NB4 (cell line): ENCODE measurements at regions not wholly inside any gene's neighbourhood (a gene's known extent, or its start where the extent isn't known, plus 50 kb on each side); places are given as distances from the start of the nearest gene placed in this dataset.
"Not testable (repeated sequence)": the region's sequence is repeated elsewhere in the genome, so short reads cannot be mapped to it uniquely, and the experiment has no call there.

Experiments used
- DNase-seq: peaks from one replicate; pipeline ENCODE4 v3.0.0; 2010; ENCODE audit warnings: low read depth
- H3K4me3 ChIP-seq: one replicate; pipeline ENCODE4 v1.5.1; 2011; ENCODE audit warnings: mild to moderate bottlenecking, low read depth, low read length, moderate library complexity
- MYC ChIP-seq: IDR thresholded peaks from 2 replicates; pipeline ENCODE4 v1.6.1; 2011; ENCODE audit warnings: low read depth, low read length
- POLR2A ChIP-seq: IDR thresholded peaks from 2 replicates; pipeline ENCODE4 v1.6.1; 2011; ENCODE audit warnings: mild to moderate bottlenecking; ENCODE audit not compliant: insufficient read length; ENCODE audit errors: extremely low read depth
- TF ChIP-seq, protein P1 (sequence below): IDR thresholded peaks from 2 replicates; pipeline ENCODE4 v1.6.1; 2011; ENCODE audit warnings: low read depth, low read length
- TF ChIP-seq, protein P2 (sequence below): IDR thresholded peaks from one replicate; pipeline ENCODE4 v1.5.1; 2012; ENCODE audit warnings: low read depth, low read length

DNA sequence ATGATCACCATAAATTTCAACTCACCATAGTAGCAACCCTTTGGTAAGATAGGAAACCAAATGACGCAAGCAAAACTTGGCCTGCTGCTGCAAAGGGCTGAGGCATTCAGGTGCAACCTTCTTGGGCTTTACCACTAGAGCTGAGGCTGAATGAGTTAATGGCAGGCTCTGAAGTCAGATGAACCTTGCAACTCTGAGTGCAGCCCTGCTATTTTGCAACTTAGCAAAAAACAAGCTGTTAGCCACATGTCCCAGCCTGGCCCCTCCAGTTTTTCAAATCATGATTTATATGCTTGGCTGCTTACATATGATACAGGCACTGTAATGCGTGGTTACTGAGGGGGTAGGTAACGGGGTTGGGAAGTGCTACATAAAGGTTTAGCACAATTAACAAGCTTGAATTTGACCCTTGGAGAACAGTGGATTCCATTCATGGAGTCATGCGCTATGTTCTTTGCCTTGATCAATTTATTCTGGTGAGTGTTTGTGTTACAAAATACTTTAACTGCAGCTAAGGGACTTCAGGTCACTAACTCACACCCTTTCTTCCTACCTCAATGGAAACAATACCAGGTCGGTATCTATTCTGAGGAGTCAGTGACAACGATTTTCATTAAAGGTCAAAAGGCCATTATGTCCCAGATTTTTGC lies 80.5 kb upstream of the PPARGC1A start:
- no peak for DNase-seq
- no peak overlapping the region for H3K4me3 ChIP-seq
- TF ChIP-seq POLR2A: no peak

DNA sequence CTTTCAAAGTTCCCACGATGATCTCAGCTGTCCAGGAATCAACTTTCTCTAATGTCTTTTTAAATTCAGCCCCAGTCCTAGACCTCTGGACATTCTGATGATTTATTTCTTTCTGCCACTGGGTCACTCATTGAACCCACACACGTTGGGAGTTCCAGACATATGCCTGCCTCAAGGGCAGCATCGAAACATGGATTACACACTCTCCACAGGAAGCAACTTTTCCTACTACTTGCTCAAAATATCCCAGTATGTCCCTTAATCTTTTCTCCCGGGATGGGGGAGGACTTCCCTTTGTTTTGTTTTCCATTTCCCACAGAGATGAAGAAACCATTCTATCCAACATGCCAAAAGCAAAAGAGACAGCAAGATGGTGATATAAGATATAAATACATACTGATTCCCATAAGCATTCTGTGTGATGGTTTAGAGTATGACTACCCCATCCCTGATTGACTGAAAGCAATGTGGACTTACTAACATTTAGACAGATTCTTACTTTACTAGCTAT lies 79.8 kb upstream of the PPARGC1A start:
- DNase-seq: no peak
- no peak overlapping the region for H3K4me3 ChIP-seq
- TF ChIP-seq POLR2A (no peak), MYC (no peak)
- TF ChIP-seq, protein P1, sequence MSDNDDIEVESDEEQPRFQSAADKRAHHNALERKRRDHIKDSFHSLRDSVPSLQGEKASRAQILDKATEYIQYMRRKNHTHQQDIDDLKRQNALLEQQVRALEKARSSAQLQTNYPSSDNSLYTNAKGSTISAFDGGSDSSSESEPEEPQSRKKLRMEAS: no peak
- TF ChIP-seq, protein P2, sequence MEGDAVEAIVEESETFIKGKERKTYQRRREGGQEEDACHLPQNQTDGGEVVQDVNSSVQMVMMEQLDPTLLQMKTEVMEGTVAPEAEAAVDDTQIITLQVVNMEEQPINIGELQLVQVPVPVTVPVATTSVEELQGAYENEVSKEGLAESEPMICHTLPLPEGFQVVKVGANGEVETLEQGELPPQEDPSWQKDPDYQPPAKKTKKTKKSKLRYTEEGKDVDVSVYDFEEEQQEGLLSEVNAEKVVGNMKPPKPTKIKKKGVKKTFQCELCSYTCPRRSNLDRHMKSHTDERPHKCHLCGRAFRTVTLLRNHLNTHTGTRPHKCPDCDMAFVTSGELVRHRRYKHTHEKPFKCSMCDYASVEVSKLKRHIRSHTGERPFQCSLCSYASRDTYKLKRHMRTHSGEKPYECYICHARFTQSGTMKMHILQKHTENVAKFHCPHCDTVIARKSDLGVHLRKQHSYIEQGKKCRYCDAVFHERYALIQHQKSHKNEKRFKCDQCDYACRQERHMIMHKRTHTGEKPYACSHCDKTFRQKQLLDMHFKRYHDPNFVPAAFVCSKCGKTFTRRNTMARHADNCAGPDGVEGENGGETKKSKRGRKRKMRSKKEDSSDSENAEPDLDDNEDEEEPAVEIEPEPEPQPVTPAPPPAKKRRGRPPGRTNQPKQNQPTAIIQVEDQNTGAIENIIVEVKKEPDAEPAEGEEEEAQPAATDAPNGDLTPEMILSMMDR: no peak

DNA sequence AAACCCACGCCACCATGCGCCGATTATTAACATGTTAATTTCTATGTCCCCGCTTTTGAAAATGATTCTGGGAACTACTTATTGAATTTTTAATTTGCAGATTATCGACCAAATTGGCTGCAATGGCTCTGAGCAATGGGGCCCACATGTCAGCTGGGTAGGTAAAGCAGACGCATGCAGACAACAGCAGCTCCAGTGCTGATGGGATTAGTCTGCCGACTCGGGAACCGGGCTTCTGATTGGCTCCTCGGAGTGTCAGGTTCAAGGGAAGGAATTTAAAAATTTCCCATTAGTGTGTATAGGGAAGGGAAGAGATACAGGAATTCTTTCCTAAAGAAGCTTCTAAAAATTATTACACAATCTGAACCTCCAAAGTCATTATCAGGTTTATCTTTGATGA lies 77.4 kb upstream of the PPARGC1A start:
- no peak for DNase-seq
- TF ChIP-seq, protein P2: no peak
- no peak for TF ChIP-seq MYC
- TF ChIP-seq POLR2A: no peak
- TF ChIP-seq, protein P1: no peak
- no peak overlapping the region for H3K4me3 ChIP-seq

DNA sequence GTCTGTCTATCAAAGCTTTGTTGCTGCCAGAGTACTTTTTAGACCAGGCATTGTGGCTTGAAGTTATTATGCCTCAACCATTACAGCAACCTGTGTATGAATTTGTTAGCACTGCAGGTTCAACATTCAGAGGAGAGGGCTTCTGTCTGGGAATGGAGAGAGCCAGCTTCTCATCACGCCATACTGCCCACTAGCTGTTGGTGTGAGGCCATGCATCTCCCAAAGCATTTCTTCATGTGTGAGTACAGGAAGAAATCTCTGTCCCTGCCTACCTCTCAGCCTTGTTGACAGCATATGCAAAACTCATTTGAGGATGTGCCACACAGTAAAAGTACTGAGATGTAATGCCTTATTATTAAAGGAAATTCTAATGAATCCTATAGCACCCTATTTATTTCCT lies 76.9 kb upstream of the PPARGC1A start:
- TF ChIP-seq POLR2A: no peak
- TF ChIP-seq, protein P2: peak; percentile 70
- no peak overlapping the region for H3K4me3 ChIP-seq
- DNase-seq: peak; percentile 50

DNA sequence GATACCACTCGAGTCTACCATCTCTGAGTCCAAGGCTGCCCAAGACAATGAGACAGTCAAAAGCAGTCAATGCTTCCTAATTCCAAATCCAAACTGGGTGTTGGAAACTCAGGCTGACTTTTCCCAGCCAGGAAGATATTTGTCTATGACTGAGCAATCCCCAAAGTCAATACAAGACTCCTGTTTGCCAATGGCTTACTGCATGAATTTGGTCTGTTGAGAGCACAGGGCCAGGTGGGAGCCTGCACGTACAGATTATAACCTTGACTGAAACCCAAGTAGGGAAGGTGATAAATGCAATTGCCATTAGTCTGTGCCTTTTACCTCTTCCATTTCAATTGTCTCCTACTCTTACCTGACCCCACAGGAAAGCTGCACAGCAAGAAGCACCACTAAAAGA lies 72.6 kb upstream of the PPARGC1A start:
- DNase-seq: no peak
- no peak for TF ChIP-seq POLR2A
- TF ChIP-seq, protein P2: no peak
- TF ChIP-seq, protein P1: no peak
- TF ChIP-seq MYC: no peak
- no peak overlapping the region for H3K4me3 ChIP-seq

DNA sequence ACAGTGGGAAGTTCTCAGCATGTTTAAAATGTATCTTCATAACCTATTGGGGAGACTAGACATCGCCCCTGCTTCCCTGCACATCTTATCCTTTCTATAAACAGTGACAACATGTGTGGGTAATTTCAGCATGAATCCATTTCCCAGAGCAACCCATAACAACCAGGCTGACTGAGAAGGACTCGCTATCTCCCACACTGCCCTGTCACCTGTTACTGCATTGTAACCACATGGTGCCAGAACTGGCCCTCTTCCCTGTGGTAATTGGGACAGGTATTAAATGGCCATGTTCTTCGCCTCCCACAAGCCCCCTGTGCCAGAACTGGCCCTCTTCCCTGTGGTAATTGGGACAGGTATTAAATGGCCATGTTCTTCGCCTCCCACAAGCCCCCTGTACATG lies 71.5 kb upstream of the PPARGC1A start:
- DNase-seq, H3K4me3 ChIP-seq: not testable (repeated sequence)

DNA sequence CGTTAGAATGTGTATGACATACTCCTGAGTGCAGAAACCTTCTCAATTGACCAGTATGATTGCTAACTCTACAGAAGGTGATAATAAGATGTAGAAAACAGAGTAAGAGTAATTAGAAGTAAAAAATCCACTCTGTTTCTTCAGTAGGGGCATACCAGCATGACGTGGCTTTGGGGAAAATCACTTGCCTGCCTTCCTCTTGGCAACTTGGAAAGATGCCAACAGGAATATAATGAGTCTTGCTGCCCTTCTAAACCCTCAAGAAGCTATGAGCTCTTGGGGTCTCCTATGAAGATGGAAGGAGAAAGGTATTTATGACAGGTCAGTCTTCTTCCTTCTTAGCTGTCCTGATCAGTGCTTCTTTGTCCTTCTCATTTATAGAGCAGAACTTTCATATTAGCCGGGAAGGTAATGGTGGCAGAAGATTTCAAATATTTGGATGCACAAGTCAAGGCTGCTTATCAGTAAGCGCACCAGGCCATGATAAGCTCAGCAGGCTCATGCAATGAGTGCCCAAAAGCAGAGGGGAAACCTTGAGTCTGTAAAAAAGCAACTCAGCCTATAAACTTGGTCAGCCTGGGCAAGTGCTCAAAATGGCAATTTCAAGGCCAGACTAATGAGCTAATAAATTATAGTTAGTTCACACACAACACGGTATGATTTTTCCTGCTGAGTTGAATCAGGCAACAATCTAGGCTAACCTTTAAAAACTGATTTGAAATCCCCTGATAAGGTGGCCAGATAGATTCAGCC lies 69.7 kb upstream of the PPARGC1A start:
- H3K4me3 ChIP-seq: no peak overlapping the region
- DNase-seq: no peak
- TF ChIP-seq, protein P2: no peak
- TF ChIP-seq POLR2A (no peak), MYC (no peak)
- TF ChIP-seq, protein P1: no peak
